Endothelial cell of umbilical vein (primary cell): ENCODE measurements at regions not wholly inside any gene's neighbourhood (a gene's known extent, or its start where the extent isn't known, plus 50 kb on each side); places are given as distances from the start of the nearest gene placed in this dataset.

Experiments used
- BruUV-seq: library from RNA; stranded (reverse); fragments of 400-500 nt; replicated peaks from 2 replicates; lab custom pipeline; 2021; lab: Mats Ljungman, UMichigan
- CTCF ChIA-PET: fragments of 300-600, 350-600 bp; sonication (Branson Sonifier 250); formaldehyde crosslinking; loops from one replicate; lab custom pipeline; 2021; ENCODE audit warnings: antibody characterized with exemption, inconsistent platforms; lab: Charles Lee
- POLR2A ChIA-PET: fragments of 300-600, 350-600 bp; sonication (Branson Sonifier 250); formaldehyde crosslinking; loops from one replicate; lab custom pipeline; 2021; ENCODE audit warnings: antibody characterized with exemption, inconsistent platforms; lab: Charles Lee
- DNase-seq: peaks from one replicate; pipeline ENCODE4 v3.0.0-alpha.2; 2011; ENCODE audit warnings: low read depth, low spot score
- FAIRE-seq: peaks from 2 replicates; lab custom pipeline; 2011; peaks lifted over from hg19 to GRCh38; lab: Jason Lieb, UNC
- H2AFZ ChIP-seq: 2 replicates; pipeline ENCODE4 v1.6.0; 2012; ENCODE audit warnings: low read depth, low read length, control low read depth, inconsistent platforms
- H3K27ac ChIP-seq: 2 replicates; pipeline ENCODE4 v1.5.1; 2011; ENCODE audit warnings: low read depth, mild to moderate bottlenecking, control low read depth, low read length, moderate library complexity; ENCODE audit not compliant: insufficient read depth
- H3K27me3 ChIP-seq, 2 experiments: 2 replicates each; pipeline versions ENCODE4 v1.6.0 to v1.6.1; 2011; ENCODE audit warnings: low read length in 2 of 2, mixed read lengths in 1 of 2; ENCODE audit not compliant: control insufficient read depth in 2 of 2, insufficient read depth in 2 of 2
- H3K36me3 ChIP-seq, 2 experiments: 2 replicates in 1 of 2; 3 replicates in 1 of 2; pipeline ENCODE4 v1.5.1; 2011; ENCODE audit warnings: low read length in 2 of 2, mild to moderate bottlenecking in 1 of 2, moderate library complexity in 1 of 2; ENCODE audit not compliant: control insufficient read depth in 2 of 2, insufficient read depth in 2 of 2; ENCODE audit errors: extremely low read depth in 1 of 2
- H3K4me1 ChIP-seq: 3 replicates; pipeline ENCODE4 v1.5.1; 2011; ENCODE audit warnings: mild to moderate bottlenecking, low read length; ENCODE audit not compliant: control insufficient read depth, insufficient read depth; ENCODE audit errors: extremely low read depth
- H3K4me2 ChIP-seq: 2 replicates; pipeline ENCODE4 v1.6.1; 2011; ENCODE audit warnings: low read length, control low read depth, mixed read lengths; ENCODE audit not compliant: insufficient read depth
- H3K4me3 ChIP-seq, 3 experiments: fragments of 200-600 bp in 1 of 3; sonication (generic), shearing (Covaris generic) in 1 of 3; replicated peaks in 1 of 3; 2 replicates each; pipeline ENCODE4 v1.5.1; 2011 to 2016; ENCODE audit warnings: control low read depth in 3 of 3, low read length in 3 of 3, mild to moderate bottlenecking in 2 of 3, inconsistent platforms in 1 of 3, low read depth in 1 of 3, moderate library complexity in 1 of 3; ENCODE audit not compliant: insufficient read depth in 1 of 3
- H3K79me2 ChIP-seq: 2 replicates; pipeline ENCODE4 v1.6.0; 2012; ENCODE audit warnings: low read length, inconsistent platforms; ENCODE audit not compliant: control insufficient read depth, insufficient read depth
- H3K9ac ChIP-seq: replicated peaks from 2 replicates; pipeline ENCODE3; 2011; ENCODE audit warnings: low read length, control low read depth; ENCODE audit not compliant: insufficient read depth; ENCODE audit errors: extremely low read depth
- H3K9me1 ChIP-seq: replicated peaks from 3 replicates; pipeline ENCODE4 v1.6.0; 2011; ENCODE audit warnings: mild to moderate bottlenecking, low read length; ENCODE audit not compliant: control insufficient read depth, insufficient read depth; ENCODE audit errors: extremely low read depth
- H3K9me3 ChIP-seq: replicated peaks from 2 replicates; pipeline ENCODE4 v1.5.1; 2012; ENCODE audit warnings: low read length, inconsistent platforms; ENCODE audit not compliant: control insufficient read depth, insufficient read depth
- H4K20me1 ChIP-seq: replicated peaks from 2 replicates; pipeline ENCODE3; 2011; ENCODE audit warnings: mild to moderate bottlenecking, low read length; ENCODE audit not compliant: control insufficient read depth, insufficient read depth; ENCODE audit errors: extremely low read depth
- CTCF ChIP-seq, 2 donors: IDR thresholded peaks; 1 replicate in 1 of 2; 2 replicates in 1 of 2; pipeline ENCODE4 v1.5.1; 2011; ENCODE audit warnings: low read length in 2 of 2, mild to moderate bottlenecking in 2 of 2, moderate library complexity in 2 of 2, control low read depth in 1 of 2, inconsistent platforms in 1 of 2, low read depth in 1 of 2; ENCODE audit not compliant: insufficient read depth in 1 of 2; ENCODE audit errors: extremely low read depth in 1 of 2
- EZH2 ChIP-seq: IDR thresholded peaks from 2 replicates; pipeline ENCODE4 v1.6.1; 2012; ENCODE audit warnings: borderline replicate concordance, low read depth, mild to moderate bottlenecking, moderate library complexity, low read length, inconsistent platforms; ENCODE audit not compliant: severe bottlenecking
- FOS ChIP-seq: IDR thresholded peaks from 2 replicates; pipeline ENCODE4 v1.6.1; 2011; ENCODE audit warnings: mild to moderate bottlenecking, low read length, moderate library complexity, borderline replicate concordance; ENCODE audit not compliant: insufficient read depth
- MAX ChIP-seq: IDR thresholded peaks from 2 replicates; pipeline ENCODE4 v1.6.1; 2011; ENCODE audit not compliant: insufficient read depth, insufficient read length
- MYC ChIP-seq: IDR thresholded peaks from one replicate; pipeline ENCODE4 v1.6.1; 2011; ENCODE audit warnings: mild to moderate bottlenecking, low read depth, low read length
- POLR2A ChIP-seq: IDR thresholded peaks from 2 replicates; pipeline ENCODE4 v1.6.1; 2012; ENCODE audit warnings: low read depth, mild to moderate bottlenecking, control low read depth, low read length
- POLR2AphosphoS5 ChIP-seq: IDR thresholded peaks from 2 replicates; pipeline ENCODE4 v1.6.1; 2012; ENCODE audit warnings: low read depth, mild to moderate bottlenecking, control low read depth, low read length, moderate library complexity; ENCODE audit not compliant: insufficient read depth
- dilution Hi-C: fragments of 300-500 bp; cut with MboI; formaldehyde crosslinking; loops from one replicate; pipeline ENCODE4 v1.15.0; 2019; ENCODE audit warnings: low sequenced_read_pairs; ENCODE audit not compliant: extremely low pct_ligation_motif_present
- intact Hi-C: fragments of 100-400 bp; cut with micrococcal nuclease; formaldehyde crosslinking; loops from one replicate; pipeline ENCODE4 v1.10.0; 2022

GRCh38 chr1:118503752-118504151 is 318.7 kb upstream of the SPAG17 start:
- dilution Hi-C loops, result no loop called here
- CTCF ChIA-PET, result no interaction called here

More at GRCh38 chr1:118503752-118504151, 318.7 kb upstream of the SPAG17 start:
- no peak overlapping the region for H3K4me3 ChIP-seq
- no peaks in the 10 kb centered on the region for H3K9me1 ChIP-seq
- DNase-seq (no peak), FAIRE-seq (no peak)
- no peaks in the 10 kb centered on the region for H3K4me1 ChIP-seq
- no peaks in the 10 kb centered on the region for H3K36me3 ChIP-seq
- no peaks in the 10 kb centered on the region for H3K79me2 ChIP-seq
- no peak overlapping the region for H2AFZ ChIP-seq
- no peak overlapping the region for H3K4me2 ChIP-seq
- intact Hi-C loops, result no loop called here
- H3K9ac ChIP-seq, result no peak overlapping the region
- H4K20me1 ChIP-seq, result no peaks in the 10 kb centered on the region
- peaks cover 2% of the 10 kb centered on the region for H3K9me3 ChIP-seq
- no peak overlapping the region for H3K27ac ChIP-seq
- TF ChIP-seq POLR2A, result no peak
- no peak for TF ChIP-seq MYC
- no peak for TF ChIP-seq MAX
- no peak for TF ChIP-seq EZH2
- TF ChIP-seq POLR2AphosphoS5, result no peak
- TF ChIP-seq CTCF (IDR thresholded peaks at IDR 0.05; ENCODE audit: extremely low read depth in 1 of 2, insufficient read depth in 1 of 2, low read depth in 1 of 2, low read length in 2 of 2), result no peak
- TF ChIP-seq FOS, result no peak
- H3K27me3 ChIP-seq, result no peaks in the 10 kb centered on the region
- no TSS peak for BruUV-seq
- POLR2A ChIA-PET, result no interaction called here
